ENCODE measurements at regions not wholly inside any gene's neighbourhood (a gene's known extent, or its start where the extent isn't known, plus 50 kb on each side); places are given as distances from the start of the nearest gene placed in this dataset.

GRCh38 chr10:130372222-130372621 is 236.0 kb downstream of the GLRX3 start:
- H2AFZ ChIP-seq (ENCODE audit: low read length): no peak overlapping the region
- no peak overlapping the region for H3K4me3 ChIP-seq (ENCODE audit: low read length, poor library complexity, severe bottlenecking)
- peaks cover 10% of the 10 kb centered on the region; the same call in 1 of the 2 replicates for H3K9me3 ChIP-seq (ENCODE audit: insufficient read depth, low read depth, low read length)
- no peak overlapping the region for H3K9ac ChIP-seq (ENCODE audit: low read depth, low read length, poor library complexity, severe bottlenecking)
- H3K9me2 ChIP-seq (replicated peaks; ENCODE audit: low read depth, low read length): no peaks in the 10 kb centered on the region
- no peaks in the 10 kb centered on the region for H3K4me1 ChIP-seq (ENCODE audit: insufficient read depth, low read length, poor library complexity, severe bottlenecking)
- H3K4me2 ChIP-seq (ENCODE audit: low read depth, low read length, poor library complexity, severe bottlenecking): no peak overlapping the region
- TF ChIP-seq CTCF (conservative IDR thresholded peaks at IDR 0.05; ENCODE audit: low read length) (no peak), EZH2phosphoT487 (IDR thresholded peaks at IDR 0.05; ENCODE audit: borderline replicate concordance) (no peak)
- no peaks in the 10 kb centered on the region for H3F3A ChIP-seq (ENCODE audit: low read depth)
- no peaks in the 10 kb centered on the region for H3K36me3 ChIP-seq (ENCODE audit: insufficient read depth, low read length)
- H4K20me1 ChIP-seq (ENCODE audit: insufficient read depth, low read length, poor library complexity, severe bottlenecking): no peaks in the 10 kb centered on the region
- H3K79me2 ChIP-seq (ENCODE audit: insufficient read depth, low read length): no peaks in the 10 kb centered on the region
- H3K27me3 ChIP-seq (ENCODE audit: insufficient read depth, low read length, poor library complexity, severe bottlenecking): no peaks in the 10 kb centered on the region

- Histone ChIP-seq H3K79me2 (ENCODE audit: insufficient read depth, low read length) (no peaks in the 10 kb centered on the region), H3K9ac (ENCODE audit: low read depth, low read length, poor library complexity, severe bottlenecking) (no peak overlapping the region), H3K9me2 (replicated peaks; ENCODE audit: low read depth, low read length) (no peaks in the 10 kb centered on the region), H3K9me3 (ENCODE audit: insufficient read depth, low read depth, low read length) (peaks cover 10% of the 10 kb centered on the region; the same call in 1 of the 2 replicates), H4K20me1 (ENCODE audit: insufficient read depth, low read length, poor library complexity, severe bottlenecking) (no peaks in the 10 kb centered on the region), H3K4me1 (ENCODE audit: insufficient read depth, low read length, poor library complexity, severe bottlenecking) (no peaks in the 10 kb centered on the region), H3K4me3 (ENCODE audit: low read length, poor library complexity, severe bottlenecking) (no peak overlapping the region), H3K27me3 (ENCODE audit: insufficient read depth, low read length, poor library complexity, severe bottlenecking) (no peaks in the 10 kb centered on the region), H3K36me3 (ENCODE audit: insufficient read depth, low read length) (no peaks in the 10 kb centered on the region), H3F3A (ENCODE audit: low read depth) (no peaks in the 10 kb centered on the region), H3K4me2 (ENCODE audit: low read depth, low read length, poor library complexity, severe bottlenecking) (no peak overlapping the region), H2AFZ (ENCODE audit: low read length) (no peak overlapping the region)
- TF ChIP-seq EZH2phosphoT487 (IDR thresholded peaks at IDR 0.05; ENCODE audit: borderline replicate concordance): no peak
- no peak for TF ChIP-seq CTCF (conservative IDR thresholded peaks at IDR 0.05; ENCODE audit: low read length)
Measured at GRCh38 chr10:130372866-130373265, 236.7 kb downstream of the GLRX3 start.

- H3K9me3 ChIP-seq (ENCODE audit: insufficient read depth, low read depth, low read length): peaks cover 12% of the 10 kb centered on the region; the same call in 1 of the 2 replicates
- H3K4me3 ChIP-seq (ENCODE audit: low read length, poor library complexity, severe bottlenecking): no peak overlapping the region
Measured at GRCh38 chr10:130377986-130378540, 241.9 kb downstream of the GLRX3 start.

More at GRCh38 chr10:130377986-130378540, 241.9 kb downstream of the GLRX3 start:
- H3K9me2 ChIP-seq (replicated peaks; ENCODE audit: low read depth, low read length): no peaks in the 10 kb centered on the region
- no peaks in the 10 kb centered on the region for H4K20me1 ChIP-seq (ENCODE audit: insufficient read depth, low read length, poor library complexity, severe bottlenecking)
- no peak overlapping the region for H3K4me2 ChIP-seq (ENCODE audit: low read depth, low read length, poor library complexity, severe bottlenecking)
- H3K27me3 ChIP-seq (ENCODE audit: insufficient read depth, low read length, poor library complexity, severe bottlenecking): no peaks in the 10 kb centered on the region
- no peaks in the 10 kb centered on the region for H3K79me2 ChIP-seq (ENCODE audit: insufficient read depth, low read length)
- no peaks in the 10 kb centered on the region for H3K4me1 ChIP-seq (ENCODE audit: insufficient read depth, low read length, poor library complexity, severe bottlenecking)
- H3K36me3 ChIP-seq (ENCODE audit: insufficient read depth, low read length): no peaks in the 10 kb centered on the region
- H2AFZ ChIP-seq (ENCODE audit: low read length): no peak overlapping the region
- no peaks in the 10 kb centered on the region for H3F3A ChIP-seq (ENCODE audit: low read depth)
- TF ChIP-seq CTCF (conservative IDR thresholded peaks at IDR 0.05; ENCODE audit: low read length) (no peak), EZH2phosphoT487 (IDR thresholded peaks at IDR 0.05; ENCODE audit: borderline replicate concordance) (no peak)
- no peak overlapping the region for H3K9ac ChIP-seq (ENCODE audit: low read depth, low read length, poor library complexity, severe bottlenecking)
